ENCODE measurements at regions not wholly inside any gene's neighbourhood (a gene's known extent, or its start where the extent isn't known, plus 50 kb on each side); places are given as distances from the start of the nearest gene placed in this dataset.
"Not testable (repeated sequence)": the region's sequence is repeated elsewhere in the genome, so short reads cannot be mapped to it uniquely, and the experiment has no call there.

GRCh38 chr14:105744213-105744787, 217.9 kb downstream of the TMEM121 start:
- peak; percentile 62 for DNase-seq (ENCODE audit: low spot score)

GRCh38 chr14:105745433-105746123, 219.2 kb downstream of the TMEM121 start:
- DNase-seq (ENCODE audit: low spot score): no peak
- no peak for ATAC-seq

More at GRCh38 chr14:105744213-105744787, 217.9 kb downstream of the TMEM121 start:
- peak; percentile 78 for ATAC-seq

- DNase-seq (ENCODE audit: low spot score): no peak
Observed at GRCh38 chr14:105746124-105746514, 219.7 kb downstream of the TMEM121 start.

GRCh38 chr14:105746800-105747502, 220.6 kb downstream of the TMEM121 start:
- DNase-seq (ENCODE audit: low spot score); ATAC-seq: not testable (repeated sequence)

More at GRCh38 chr14:105746124-105746514, 219.7 kb downstream of the TMEM121 start:
- ATAC-seq: no peak

GRCh38 chr14:105747503-105748203, 221.3 kb downstream of the TMEM121 start:
- not testable (repeated sequence) for DNase-seq (ENCODE audit: low spot score); ATAC-seq

GRCh38 chr14:105748204-105748578, 221.8 kb downstream of the TMEM121 start:
- DNase-seq (ENCODE audit: low spot score): no peak
- ATAC-seq: no peak

- ATAC-seq; DNase-seq (ENCODE audit: low spot score): not testable (repeated sequence)
Observed at GRCh38 chr14:105748710-105749109, 222.3 kb downstream of the TMEM121 start.

GRCh38 chr14:105749870-105750541, 223.6 kb downstream of the TMEM121 start:
- DNase-seq (ENCODE audit: low spot score); ATAC-seq: not testable (repeated sequence)

- not testable (repeated sequence) for DNase-seq (ENCODE audit: low spot score); ATAC-seq
Observed at GRCh38 chr14:105751291-105751751, 224.9 kb downstream of the TMEM121 start.

GRCh38 chr14:105752420-105752819, 226.0 kb downstream of the TMEM121 start:
- not testable (repeated sequence) for DNase-seq (ENCODE audit: low spot score); ATAC-seq

GRCh38 chr14:105760691-105761344, 234.4 kb downstream of the TMEM121 start:
- no peak for ATAC-seq
- DNase-seq (ENCODE audit: low spot score): peak; percentile 33

GRCh38 chr14:105761345-105761740, 235.0 kb downstream of the TMEM121 start:
- not testable (repeated sequence) for ATAC-seq
- peak; percentile 29 for DNase-seq (ENCODE audit: low spot score)

GRCh38 chr14:105761842-105762241, 235.5 kb downstream of the TMEM121 start:
- ATAC-seq (no peak), DNase-seq (ENCODE audit: low spot score) (no peak)

GRCh38 chr14:105762262-105762661, 235.9 kb downstream of the TMEM121 start:
- ATAC-seq: peak; percentile 14
- DNase-seq (ENCODE audit: low spot score): not testable (repeated sequence)

- DNase-seq (ENCODE audit: low spot score); ATAC-seq: not testable (repeated sequence)
Observed at GRCh38 chr14:105764254-105764901, 238.0 kb downstream of the TMEM121 start.

GRCh38 chr14:105765072-105765825, 238.9 kb downstream of the TMEM121 start:
- ATAC-seq (peak; percentile 32), DNase-seq (ENCODE audit: low spot score) (peak; percentile 90)

- ATAC-seq (peak; percentile 58), DNase-seq (ENCODE audit: low spot score) (no peak)
Observed at GRCh38 chr14:105765893-105766614, 239.7 kb downstream of the TMEM121 start.

- ATAC-seq (no peak), DNase-seq (ENCODE audit: low spot score) (no peak)
Observed at GRCh38 chr14:105767315-105767714, 240.9 kb downstream of the TMEM121 start.

Data from left lobe of liver (tissue), 2 donors.